ENCODE measurements at regions not wholly inside any gene's neighbourhood (a gene's known extent, or its start where the extent isn't known, plus 50 kb on each side); places are given as distances from the start of the nearest gene placed in this dataset.

DNA sequence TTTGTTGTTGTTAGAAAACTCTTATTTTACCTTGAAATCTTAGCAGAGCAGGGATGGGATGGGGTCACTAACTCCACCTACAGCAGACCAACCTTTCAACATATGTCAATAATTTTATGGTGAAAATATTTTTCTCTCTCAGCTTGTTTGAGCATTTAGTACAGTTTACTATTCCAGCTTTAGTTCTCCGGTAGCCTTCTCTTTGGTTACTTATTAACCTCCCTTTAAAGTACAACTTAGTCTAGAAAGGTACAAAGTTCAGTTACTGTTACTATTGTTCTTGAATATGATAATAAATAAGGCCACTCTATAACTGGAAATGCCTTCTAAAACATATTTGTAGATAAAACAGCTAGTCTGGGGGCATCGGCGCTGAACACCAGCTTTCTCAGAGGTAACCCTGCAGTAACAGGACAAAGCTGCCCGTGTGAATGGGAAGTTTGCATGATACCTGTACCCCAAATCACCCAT lies 233.3 kb downstream of the PCSK1 start:
- TF ChIP-seq, protein P1, sequence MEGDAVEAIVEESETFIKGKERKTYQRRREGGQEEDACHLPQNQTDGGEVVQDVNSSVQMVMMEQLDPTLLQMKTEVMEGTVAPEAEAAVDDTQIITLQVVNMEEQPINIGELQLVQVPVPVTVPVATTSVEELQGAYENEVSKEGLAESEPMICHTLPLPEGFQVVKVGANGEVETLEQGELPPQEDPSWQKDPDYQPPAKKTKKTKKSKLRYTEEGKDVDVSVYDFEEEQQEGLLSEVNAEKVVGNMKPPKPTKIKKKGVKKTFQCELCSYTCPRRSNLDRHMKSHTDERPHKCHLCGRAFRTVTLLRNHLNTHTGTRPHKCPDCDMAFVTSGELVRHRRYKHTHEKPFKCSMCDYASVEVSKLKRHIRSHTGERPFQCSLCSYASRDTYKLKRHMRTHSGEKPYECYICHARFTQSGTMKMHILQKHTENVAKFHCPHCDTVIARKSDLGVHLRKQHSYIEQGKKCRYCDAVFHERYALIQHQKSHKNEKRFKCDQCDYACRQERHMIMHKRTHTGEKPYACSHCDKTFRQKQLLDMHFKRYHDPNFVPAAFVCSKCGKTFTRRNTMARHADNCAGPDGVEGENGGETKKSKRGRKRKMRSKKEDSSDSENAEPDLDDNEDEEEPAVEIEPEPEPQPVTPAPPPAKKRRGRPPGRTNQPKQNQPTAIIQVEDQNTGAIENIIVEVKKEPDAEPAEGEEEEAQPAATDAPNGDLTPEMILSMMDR (IDR thresholded peaks at IDR 0.05) = no peak
- no peak for TF ChIP-seq POLR2AphosphoS5 (IDR thresholded peaks at IDR 0.05)

Measured in sigmoid colon (tissue), 4 donors.